Activated CD4-positive, alpha-beta memory T cell treated with anti-CD3 and anti-CD28 coated beads, Interleukin-2, amount 10 ng/mL, durations not matched to agents 7 days and 5 days (primary cell): ENCODE measurements at regions not wholly inside any gene's neighbourhood (a gene's known extent, or its start where the extent isn't known, plus 50 kb on each side); places are given as distances from the start of the nearest gene placed in this dataset.

Experiments used
- CTCF ChIA-PET: fragments of 350-600 bp; sonication (Branson Sonifier 250); formaldehyde crosslinking; loops from one replicate; lab custom pipeline; 2021; ENCODE audit warnings: antibody characterized with exemption, inconsistent platforms; lab: Charles Lee
- POLR2A ChIA-PET: fragments of 350-600 bp; sonication (Branson Sonifier 250); formaldehyde crosslinking; loops from one replicate; lab custom pipeline; 2021; ENCODE audit warnings: antibody characterized with exemption; lab: Charles Lee
- DNase-seq: peaks from one replicate; pipeline ENCODE4 v3.0.0-alpha.2; 2020
- H3K27ac Mint-ChIP-seq: one replicate; pipeline ENCODE4 v1.8.0; 2021; ENCODE audit warnings: mild to moderate bottlenecking, mixed read lengths
- H3K27me3 Mint-ChIP-seq: one replicate; pipeline ENCODE4 v1.8.0; 2021; ENCODE audit warnings: mixed read lengths
- H3K36me3 Mint-ChIP-seq: one replicate; pipeline ENCODE4 v1.8.0; 2021; ENCODE audit warnings: low read depth, mixed read lengths
- H3K4me1 Mint-ChIP-seq: one replicate; pipeline ENCODE4 v1.8.0; 2021; ENCODE audit warnings: mixed read lengths
- H3K4me3 Mint-ChIP-seq: one replicate; pipeline ENCODE4 v1.8.0; 2021; ENCODE audit warnings: mild to moderate bottlenecking, mixed read lengths
- H3K9me3 Mint-ChIP-seq: one replicate; pipeline ENCODE4 v1.8.0; 2021; ENCODE audit warnings: mixed read lengths

DNA sequence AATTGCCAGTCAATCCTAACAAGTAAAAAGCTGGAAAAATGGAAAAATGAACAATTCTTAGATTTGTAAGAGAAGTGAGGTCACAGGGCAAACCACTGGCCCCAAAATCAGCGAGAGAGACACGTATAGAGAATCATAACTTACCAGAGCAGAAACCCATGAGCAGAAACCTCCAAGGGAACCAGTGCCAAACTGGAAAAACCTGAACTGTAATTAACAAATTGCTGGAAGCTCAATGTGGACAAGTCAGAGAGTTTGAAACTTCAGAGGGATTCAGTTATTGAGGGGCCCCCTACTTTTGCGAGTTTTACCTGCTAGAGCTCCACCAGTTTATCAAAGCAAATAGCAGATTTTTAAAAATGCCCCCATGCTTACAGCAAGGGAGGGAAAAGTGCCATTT, 119.0 kb downstream of the C7orf25 start:
- no peak overlapping the region for H3K27ac Mint-ChIP-seq
- peaks cover 3% of the 10 kb centered on the region for H3K9me3 Mint-ChIP-seq
- no peak for DNase-seq
- ChIA-PET POLR2A (no interaction called here), CTCF (no interaction called here)
- no peak overlapping the region for H3K4me3 Mint-ChIP-seq
- no peaks in the 10 kb centered on the region for H3K36me3 Mint-ChIP-seq
- no peaks in the 10 kb centered on the region for H3K4me1 Mint-ChIP-seq
- peaks cover 2% of the 10 kb centered on the region for H3K27me3 Mint-ChIP-seq

- no peaks in the 10 kb centered on the region for H3K36me3 Mint-ChIP-seq
- no peak overlapping the region for H3K27ac Mint-ChIP-seq
- ChIA-PET CTCF (no interaction called here), POLR2A (no interaction called here)
- no peak overlapping the region for H3K4me3 Mint-ChIP-seq
- no peak for DNase-seq
- no peaks in the 10 kb centered on the region for H3K9me3 Mint-ChIP-seq
- H3K27me3 Mint-ChIP-seq, result peaks cover 2% of the 10 kb centered on the region
- no peaks in the 10 kb centered on the region for H3K4me1 Mint-ChIP-seq
These were observed 121.7 kb downstream of the C7orf25 start for GRCh38 chr7:42790196-42790595.

DNA sequence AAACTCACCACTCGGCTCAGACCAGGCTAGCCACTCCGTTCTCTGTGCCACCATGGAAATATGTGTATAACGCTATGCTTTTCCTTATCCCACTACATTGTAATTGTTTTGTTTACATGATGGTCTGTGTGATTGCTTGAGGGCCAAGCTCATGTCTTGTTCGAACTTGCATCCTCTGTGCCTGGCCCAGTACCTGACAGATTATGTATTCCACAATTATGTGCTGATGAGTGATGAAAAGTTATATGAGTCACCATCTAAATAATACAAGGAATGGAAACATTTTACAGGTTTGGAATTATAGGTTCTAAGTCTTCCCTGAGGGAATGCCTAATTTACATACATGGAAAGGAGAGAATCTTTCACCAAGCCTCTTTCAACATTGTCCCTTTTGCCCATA, 137.4 kb downstream of the C7orf25 start:
- Mint-ChIP-seq H3K36me3 (no peaks in the 10 kb centered on the region), H3K4me3 (no peak overlapping the region), H3K9me3 (peaks cover 8% of the 10 kb centered on the region), H3K27ac (no peak overlapping the region), H3K27me3 (peaks cover 1% of the 10 kb centered on the region), H3K4me1 (no peaks in the 10 kb centered on the region)
- no peak for DNase-seq
- ChIA-PET CTCF (no interaction called here), POLR2A (no interaction called here)

GRCh38 chr7:42770114-42770513, 141.8 kb downstream of the C7orf25 start:
- POLR2A ChIA-PET, result no interaction called here
- no peaks in the 10 kb centered on the region for H3K36me3 Mint-ChIP-seq
- H3K27ac Mint-ChIP-seq, result no peak overlapping the region
- H3K4me1 Mint-ChIP-seq, result no peaks in the 10 kb centered on the region
- H3K27me3 Mint-ChIP-seq, result peaks cover 1% of the 10 kb centered on the region
- H3K9me3 Mint-ChIP-seq, result no peaks in the 10 kb centered on the region
- no peak for DNase-seq
- H3K4me3 Mint-ChIP-seq, result no peak overlapping the region
- CTCF ChIA-PET, result no interaction called here

GRCh38 chr7:42768045-42768444, 143.8 kb downstream of the C7orf25 start:
- ChIA-PET POLR2A (no interaction called here), CTCF (no interaction called here)
- H3K36me3 Mint-ChIP-seq, result no peaks in the 10 kb centered on the region
- no peaks in the 10 kb centered on the region for H3K9me3 Mint-ChIP-seq
- no peak overlapping the region for H3K4me3 Mint-ChIP-seq
- DNase-seq, result no peak
- no peak overlapping the region for H3K27ac Mint-ChIP-seq
- H3K4me1 Mint-ChIP-seq, result no peaks in the 10 kb centered on the region
- H3K27me3 Mint-ChIP-seq, result peaks cover 1% of the 10 kb centered on the region

GRCh38 chr7:42766782-42767423, 145.0 kb downstream of the C7orf25 start:
- no peaks in the 10 kb centered on the region for H3K9me3 Mint-ChIP-seq
- ChIA-PET CTCF (no interaction called here), POLR2A (no interaction called here)
- no peaks in the 10 kb centered on the region for H3K4me1 Mint-ChIP-seq
- peaks cover 1% of the 10 kb centered on the region for H3K27me3 Mint-ChIP-seq
- no peak overlapping the region for H3K4me3 Mint-ChIP-seq
- no peak overlapping the region for H3K27ac Mint-ChIP-seq
- no peaks in the 10 kb centered on the region for H3K36me3 Mint-ChIP-seq
- no peak for DNase-seq

- CTCF ChIA-PET, result no interaction called here
- Mint-ChIP-seq H3K27ac (no peak overlapping the region), H3K4me1 (no peaks in the 10 kb centered on the region), H3K36me3 (no peaks in the 10 kb centered on the region), H3K9me3 (no peaks in the 10 kb centered on the region), H3K27me3 (peaks cover 1% of the 10 kb centered on the region), H3K4me3 (no peak overlapping the region)
- no peak for DNase-seq
- POLR2A ChIA-PET, result no interaction called here
These were observed 145.9 kb downstream of the C7orf25 start for GRCh38 chr7:42765931-42766330.

GRCh38 chr7:42763137-42763551, 148.7 kb downstream of the C7orf25 start:
- Mint-ChIP-seq H3K27me3 (no peaks in the 10 kb centered on the region), H3K27ac (no peak overlapping the region), H3K9me3 (no peaks in the 10 kb centered on the region), H3K4me1 (no peaks in the 10 kb centered on the region), H3K36me3 (no peaks in the 10 kb centered on the region), H3K4me3 (no peak overlapping the region)
- no peak for DNase-seq
- ChIA-PET CTCF (no interaction called here), POLR2A (no interaction called here)

DNA sequence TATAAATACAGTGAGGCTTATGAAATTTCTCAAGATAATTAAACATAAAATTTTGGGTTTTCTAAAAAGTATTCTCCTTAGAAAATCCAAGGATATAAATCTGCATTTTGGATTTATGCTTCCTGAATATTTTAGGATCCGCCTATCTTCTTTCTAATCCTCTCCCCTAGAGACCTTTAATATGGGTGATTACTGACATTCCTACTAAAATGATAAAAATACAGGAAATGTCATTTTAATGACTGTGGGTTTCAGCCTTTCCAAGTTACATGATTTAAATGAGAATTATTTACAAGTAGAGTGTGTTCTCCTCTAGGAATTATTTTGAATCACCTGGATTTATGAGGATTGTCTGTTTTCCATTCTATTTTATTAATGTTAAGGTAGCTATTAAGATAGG, 150.4 kb downstream of the C7orf25 start:
- Mint-ChIP-seq H3K36me3 (no peaks in the 10 kb centered on the region), H3K4me1 (no peaks in the 10 kb centered on the region), H3K27ac (no peak overlapping the region), H3K9me3 (no peaks in the 10 kb centered on the region), H3K4me3 (no peak overlapping the region), H3K27me3 (no peaks in the 10 kb centered on the region)
- ChIA-PET POLR2A (no interaction called here), CTCF (no interaction called here)
- DNase-seq, result no peak

GRCh38 chr7:42758124-42758523, 153.7 kb downstream of the C7orf25 start:
- Mint-ChIP-seq H3K36me3 (no peaks in the 10 kb centered on the region), H3K9me3 (no peaks in the 10 kb centered on the region), H3K27me3 (no peaks in the 10 kb centered on the region), H3K27ac (no peak overlapping the region), H3K4me1 (no peaks in the 10 kb centered on the region), H3K4me3 (no peak overlapping the region)
- ChIA-PET POLR2A (no interaction called here), CTCF (no interaction called here)
- DNase-seq, result no peak

- no peaks in the 10 kb centered on the region for H3K4me1 Mint-ChIP-seq
These were observed 155.0 kb downstream of the C7orf25 start for GRCh38 chr7:42756841-42757240.

DNA sequence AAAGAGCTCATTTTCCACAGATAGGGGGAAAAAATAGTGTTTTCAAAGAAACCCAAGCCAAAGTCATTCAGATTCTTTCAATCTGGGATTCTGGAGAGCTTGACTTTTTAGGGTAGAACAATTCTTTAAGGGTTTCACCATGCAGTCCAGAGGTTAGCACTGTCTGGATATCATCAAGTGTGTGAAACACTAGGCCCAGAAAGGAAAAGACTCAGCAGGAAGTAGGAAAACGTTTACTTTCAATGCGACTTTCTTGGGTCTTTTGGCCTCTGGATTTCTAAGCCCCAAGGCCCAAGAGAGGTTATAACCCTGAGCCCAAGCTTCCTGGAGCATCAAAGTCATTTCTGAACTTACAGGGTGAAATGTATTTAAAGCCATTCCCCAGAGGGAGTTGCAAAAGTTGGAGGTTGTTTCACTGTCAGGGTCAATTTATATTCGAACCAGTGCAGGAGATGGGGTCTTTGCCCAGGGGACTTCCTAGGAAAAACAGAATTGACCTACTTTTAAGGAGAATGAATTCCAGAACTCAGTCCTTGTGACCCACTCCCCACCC, 158.0 kb downstream of the C7orf25 start:
- Mint-ChIP-seq H3K4me1 (no peaks in the 10 kb centered on the region), H3K27ac (no peak overlapping the region), H3K9me3 (no peaks in the 10 kb centered on the region), H3K36me3 (no peaks in the 10 kb centered on the region), H3K4me3 (no peak overlapping the region), H3K27me3 (no peaks in the 10 kb centered on the region)
- no peak for DNase-seq
- ChIA-PET CTCF (interaction anchor here (0.7 kb wide), 1 partner anchor 9 kb away, joined by 3 read pairs; no protein-coding TSS in a partner anchor), POLR2A (no interaction called here)

More at GRCh38 chr7:42756841-42757240, 155.0 kb downstream of the C7orf25 start:
- H3K27ac Mint-ChIP-seq, result no peak overlapping the region
- H3K27me3 Mint-ChIP-seq, result no peaks in the 10 kb centered on the region
- H3K4me3 Mint-ChIP-seq, result no peak overlapping the region
- no peak for DNase-seq
- ChIA-PET CTCF (no interaction called here), POLR2A (no interaction called here)
- H3K9me3 Mint-ChIP-seq, result no peaks in the 10 kb centered on the region
- H3K36me3 Mint-ChIP-seq, result no peaks in the 10 kb centered on the region

GRCh38 chr7:42753367-42753766, 158.5 kb downstream of the C7orf25 start:
- no peak overlapping the region for H3K27ac Mint-ChIP-seq
- DNase-seq, result no peak
- no peaks in the 10 kb centered on the region for H3K36me3 Mint-ChIP-seq
- H3K9me3 Mint-ChIP-seq, result no peaks in the 10 kb centered on the region
- POLR2A ChIA-PET, result no interaction called here
- no peaks in the 10 kb centered on the region for H3K27me3 Mint-ChIP-seq
- no peaks in the 10 kb centered on the region for H3K4me1 Mint-ChIP-seq
- CTCF ChIA-PET, result interaction anchor here (0.7 kb wide), 1 partner anchor 8 kb away, joined by 3 read pairs; no protein-coding TSS in a partner anchor
- no peak overlapping the region for H3K4me3 Mint-ChIP-seq

DNA sequence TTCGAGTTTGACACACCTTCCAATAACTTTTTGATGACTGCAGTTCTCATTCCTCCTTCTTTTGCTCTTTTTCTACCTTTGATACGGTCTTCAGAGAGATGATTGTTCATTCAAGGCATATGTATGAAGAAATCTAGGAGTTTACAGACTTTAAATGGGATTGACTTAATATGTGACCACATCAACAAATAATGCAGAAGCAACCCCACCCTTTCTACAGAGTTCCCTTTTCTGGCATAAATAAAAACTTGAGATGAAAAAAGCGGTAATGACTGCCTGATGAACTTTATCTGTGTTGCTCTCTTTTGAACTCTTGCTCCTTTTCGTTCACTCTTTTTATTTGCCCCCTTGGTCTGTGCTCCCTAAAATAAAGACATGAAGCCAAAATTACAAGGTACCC, 161.7 kb downstream of the C7orf25 start:
- DNase-seq, result no peak
- peaks cover 2% of the 10 kb centered on the region for H3K9me3 Mint-ChIP-seq
- H3K4me1 Mint-ChIP-seq, result no peaks in the 10 kb centered on the region
- POLR2A ChIA-PET, result no interaction called here
- no peaks in the 10 kb centered on the region for H3K27me3 Mint-ChIP-seq
- H3K36me3 Mint-ChIP-seq, result no peaks in the 10 kb centered on the region
- no peak overlapping the region for H3K4me3 Mint-ChIP-seq
- CTCF ChIA-PET, result no interaction called here
- no peak overlapping the region for H3K27ac Mint-ChIP-seq
